Liver (tissue), 8 donors: ENCODE measurements at regions not wholly inside any gene's neighbourhood (a gene's known extent, or its start where the extent isn't known, plus 50 kb on each side); places are given as distances from the start of the nearest gene placed in this dataset.
A peak's percentile ranks its signal among the peaks of the same experiment; 100 is the strongest.

ENCODE experiments used
- DNase-seq: peaks from one replicate; pipeline ENCODE4 v3.0.0-alpha.2; 2017; ENCODE audit warnings: low spot score
- H3K27ac ChIP-seq, 2 donors: one replicate each; pipeline ENCODE4 v1.7.0; 2013; ENCODE audit warnings: inconsistent platforms in 2 of 2, low read length in 2 of 2, control low read depth in 1 of 2, low read depth in 1 of 2, mild to moderate bottlenecking in 1 of 2
- H3K27me3 ChIP-seq, 4 donors: one replicate each; pipeline versions ENCODE4 v1.6.1 to v1.7.0; 2013; ENCODE audit warnings: low read length in 3 of 4, inconsistent platforms in 1 of 4, mild to moderate bottlenecking in 1 of 4, moderate library complexity in 1 of 4; ENCODE audit not compliant: control insufficient read depth in 4 of 4, insufficient read depth in 4 of 4
- H3K36me3 ChIP-seq, 4 donors: one replicate each; pipeline versions ENCODE4 v1.6.1 to v1.7.0; 2013; ENCODE audit warnings: low read length in 3 of 4, mild to moderate bottlenecking in 3 of 4, low read depth in 1 of 4, moderate library complexity in 1 of 4; ENCODE audit not compliant: control insufficient read depth in 4 of 4, insufficient read depth in 3 of 4
- H3K4me1 ChIP-seq, 4 donors: one replicate each; pipeline versions ENCODE4 v1.6.1 to v1.7.0; 2013; ENCODE audit warnings: low read length in 3 of 4, mild to moderate bottlenecking in 3 of 4, moderate library complexity in 1 of 4; ENCODE audit not compliant: control insufficient read depth in 4 of 4, insufficient read depth in 4 of 4
- H3K4me3 ChIP-seq, 3 donors: one replicate each; pipeline versions ENCODE4 v1.6.1 to v1.7.0; 2013; ENCODE audit warnings: low read length in 3 of 3, control low read depth in 1 of 3, low read depth in 1 of 3, mild to moderate bottlenecking in 1 of 3
- H3K9ac ChIP-seq, 2 donors: one replicate each; pipeline ENCODE4 v1.7.0; 2013; ENCODE audit warnings: low read length in 2 of 2, mild to moderate bottlenecking in 2 of 2, moderate library complexity in 2 of 2, control low read depth in 1 of 2, low read depth in 1 of 2
- H3K9me3 ChIP-seq, 4 donors: one replicate each; pipeline versions ENCODE4 v1.6.1 to v1.7.0; 2013; ENCODE audit warnings: low read length in 3 of 4; ENCODE audit not compliant: control insufficient read depth in 4 of 4
- CTCF ChIP-seq: fragments of 150-350 bp; IDR thresholded peaks from 2 replicates; pipeline ENCODE4 v1.5.1; 2017; ENCODE audit warnings: improper control_type of control experiment, low read depth, low read length; ENCODE audit not compliant: missing input control
- EGR1 ChIP-seq, 2 donors: IDR thresholded peaks; 2 replicates each; pipeline ENCODE4 v1.6.1; 2016 to 2018; ENCODE audit warnings: antibody characterized with exemption in 2 of 2, low read depth in 2 of 2
- FOXA1 ChIP-seq: IDR thresholded peaks from 2 replicates; pipeline ENCODE4 v1.6.1; 2016; ENCODE audit warnings: antibody characterized with exemption
- FOXA2 ChIP-seq: IDR thresholded peaks from 2 replicates; pipeline ENCODE4 v1.6.1; 2016; ENCODE audit warnings: antibody characterized with exemption
- GABPA ChIP-seq, 2 donors: IDR thresholded peaks in 1 of 2; conservative IDR thresholded peaks in 1 of 2; 2 replicates each; pipeline ENCODE4 v1.6.1; 2016; ENCODE audit warnings: antibody characterized with exemption in 2 of 2, mild to moderate bottlenecking in 1 of 2, moderate library complexity in 1 of 2
- HNF4A ChIP-seq, 2 donors: conservative IDR thresholded peaks; 2 replicates each; pipeline ENCODE4 v1.6.1; 2016; ENCODE audit warnings: antibody characterized with exemption in 2 of 2, mild to moderate bottlenecking in 2 of 2
- HNF4G ChIP-seq: IDR thresholded peaks from 2 replicates; pipeline ENCODE4 v1.6.1; 2016; ENCODE audit warnings: antibody characterized with exemption
- JUND ChIP-seq, 2 donors: IDR thresholded peaks; 2 replicates each; pipeline ENCODE4 v1.6.1; 2016; ENCODE audit warnings: antibody characterized with exemption in 2 of 2
- NR2F2 ChIP-seq: IDR thresholded peaks from 2 replicates; pipeline ENCODE4 v1.6.1; 2016; ENCODE audit warnings: antibody characterized with exemption
- RAD21 ChIP-seq, 2 donors: IDR thresholded peaks; 2 replicates each; pipeline ENCODE4 v1.6.1; 2016; ENCODE audit warnings: antibody characterized with exemption in 2 of 2, mild to moderate bottlenecking in 2 of 2
- RXRA ChIP-seq, 2 donors: IDR thresholded peaks; 2 replicates each; pipeline ENCODE4 v1.6.1; 2017 to 2018; ENCODE audit warnings: antibody characterized with exemption in 2 of 2, mild to moderate bottlenecking in 1 of 2
- SP1 ChIP-seq: IDR thresholded peaks from 2 replicates; pipeline ENCODE4 v1.6.1; 2018; ENCODE audit warnings: antibody characterized with exemption, mild to moderate bottlenecking
- YY1 ChIP-seq: IDR thresholded peaks from 2 replicates; pipeline ENCODE4 v1.6.1; 2016; ENCODE audit warnings: antibody characterized with exemption, mild to moderate bottlenecking
- WGBS: extraction: QIAGEN DNeasy Blood & Tissue Kit; methylation state at CpG from one replicate; pipeline ENCODE4 v1.1.7; 2013; 5-methylcytosine and 5-hydroxymethylcytosine counted together
- TF ChIP-seq, protein P1 (sequence below): IDR thresholded peaks from 2 replicates; pipeline ENCODE4 v1.6.1; 2016; ENCODE audit warnings: antibody characterized with exemption
- donor health status: healthy.
- donor health status: healthy.
- donor health status: healthy.
- donor health status: healthy.
- donor health status: healthy.

GRCh38 chr2:37566517-37566981 is 104.9 kb downstream of the CDC42EP3 start:
- Histone ChIP-seq H3K36me3 (no peaks in the 10 kb centered on the region), H3K27ac (no peak overlapping the region), H3K9ac (no peak overlapping the region), H3K4me3 (no peak overlapping the region), H3K9me3 (no peaks in the 10 kb centered on the region), H3K27me3 (no peaks in the 10 kb centered on the region), H3K4me1 (no peaks in the 10 kb centered on the region)
- 69% methylated on average over 5 of the region's 5 CpGs for WGBS
- TF ChIP-seq GABPA (IDR thresholded peaks at IDR 0.05 in 1 of 2, conservative IDR thresholded peaks at IDR 0.05 in 1 of 2) (no peak), RXRA (IDR thresholded peaks at IDR 0.05) (peak; percentile 46 to 52), JUND (IDR thresholded peaks at IDR 0.05) (peak in 1 of 2 donors; percentile 26), NR2F2 (peak; percentile 49), RAD21 (IDR thresholded peaks at IDR 0.05) (peak in 1 of 2 donors; percentile 10), CTCF (no peak), SP1 (peak; percentile 35), EGR1 (IDR thresholded peaks at IDR 0.05; ENCODE audit: low read depth in 2 of 2) (no peak)
- TF ChIP-seq, protein P1, sequence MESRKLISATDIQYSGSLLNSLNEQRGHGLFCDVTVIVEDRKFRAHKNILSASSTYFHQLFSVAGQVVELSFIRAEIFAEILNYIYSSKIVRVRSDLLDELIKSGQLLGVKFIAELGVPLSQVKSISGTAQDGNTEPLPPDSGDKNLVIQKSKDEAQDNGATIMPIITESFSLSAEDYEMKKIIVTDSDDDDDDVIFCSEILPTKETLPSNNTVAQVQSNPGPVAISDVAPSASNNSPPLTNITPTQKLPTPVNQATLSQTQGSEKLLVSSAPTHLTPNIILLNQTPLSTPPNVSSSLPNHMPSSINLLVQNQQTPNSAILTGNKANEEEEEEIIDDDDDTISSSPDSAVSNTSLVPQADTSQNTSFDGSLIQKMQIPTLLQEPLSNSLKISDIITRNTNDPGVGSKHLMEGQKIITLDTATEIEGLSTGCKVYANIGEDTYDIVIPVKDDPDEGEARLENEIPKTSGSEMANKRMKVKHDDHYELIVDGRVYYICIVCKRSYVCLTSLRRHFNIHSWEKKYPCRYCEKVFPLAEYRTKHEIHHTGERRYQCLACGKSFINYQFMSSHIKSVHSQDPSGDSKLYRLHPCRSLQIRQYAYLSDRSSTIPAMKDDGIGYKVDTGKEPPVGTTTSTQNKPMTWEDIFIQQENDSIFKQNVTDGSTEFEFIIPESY: no peak
- no peak for DNase-seq

GRCh38 chr2:37568565-37568964 is 102.9 kb downstream of the CDC42EP3 start:
- DNase-seq: no peak
- Histone ChIP-seq H3K36me3 (no peaks in the 10 kb centered on the region), H3K4me3 (no peak overlapping the region), H3K9me3 (no peaks in the 10 kb centered on the region), H3K27me3 (no peaks in the 10 kb centered on the region), H3K4me1 (no peaks in the 10 kb centered on the region), H3K27ac (no peak overlapping the region), H3K9ac (no peak overlapping the region)
- no peak for TF ChIP-seq RAD21 (IDR thresholded peaks at IDR 0.05)
- no peak for TF ChIP-seq HNF4G
- TF ChIP-seq HNF4A (conservative IDR thresholded peaks at IDR 0.05): no peak
- no peak for TF ChIP-seq FOXA2
- TF ChIP-seq YY1: no peak
- no peak for TF ChIP-seq SP1
- TF ChIP-seq, protein P1: no peak
- TF ChIP-seq CTCF: no peak
- TF ChIP-seq FOXA1: no peak
- no peak for TF ChIP-seq NR2F2
- TF ChIP-seq GABPA (IDR thresholded peaks at IDR 0.05 in 1 of 2, conservative IDR thresholded peaks at IDR 0.05 in 1 of 2): no peak
- 83% methylated on average over 2 of the region's 2 CpGs for WGBS
